ENCODE measurements at regions not wholly inside any gene's neighbourhood (a gene's known extent, or its start where the extent isn't known, plus 50 kb on each side); places are given as distances from the start of the nearest gene placed in this dataset.
A peak's percentile ranks its signal among the peaks of the same experiment; 100 is the strongest.

- peak; percentile 45 for DNase-seq (ENCODE audit: low spot score)
Observed at GRCh38 chr3:124439603-124440002, 290.6 kb upstream of the UMPS start.

- no peak for DNase-seq (ENCODE audit: low spot score)
Observed at GRCh38 chr3:124441766-124442165, 288.5 kb upstream of the UMPS start.

GRCh38 chr3:124442463-124442862 lies 287.8 kb upstream of the UMPS start:
- DNase-seq (ENCODE audit: low spot score) = no peak

- DNase-seq (ENCODE audit: low spot score) = no peak
Observed at GRCh38 chr3:124443446-124443845, 286.8 kb upstream of the UMPS start.

GRCh38 chr3:124444075-124444474 lies 286.2 kb upstream of the UMPS start:
- DNase-seq (ENCODE audit: low spot score) = no peak

GRCh38 chr3:124444896-124445295 lies 285.4 kb upstream of the UMPS start:
- no peak for DNase-seq (ENCODE audit: low spot score)

- no peak for DNase-seq (ENCODE audit: low spot score)
Observed at GRCh38 chr3:124447845-124448244, 282.4 kb upstream of the UMPS start.

- DNase-seq (ENCODE audit: low spot score) = no peak
Observed at GRCh38 chr3:124448954-124449353, 281.3 kb upstream of the UMPS start.

GRCh38 chr3:124450366-124450765 lies 279.9 kb upstream of the UMPS start:
- no peak for DNase-seq (ENCODE audit: low spot score)

- DNase-seq (ENCODE audit: low spot score) = no peak
Observed at GRCh38 chr3:124451630-124452317, 278.5 kb upstream of the UMPS start.

GRCh38 chr3:124453189-124453588 lies 277.1 kb upstream of the UMPS start:
- DNase-seq (ENCODE audit: low spot score) = no peak

GRCh38 chr3:124455891-124456290 lies 274.4 kb upstream of the UMPS start:
- no peak for DNase-seq (ENCODE audit: low spot score)

- DNase-seq (ENCODE audit: low spot score) = no peak
Observed at GRCh38 chr3:124456506-124456905, 273.7 kb upstream of the UMPS start.

- DNase-seq (ENCODE audit: low spot score) = no peak
Observed at GRCh38 chr3:124459678-124460077, 270.6 kb upstream of the UMPS start.

- no peak for DNase-seq (ENCODE audit: low spot score)
Observed at GRCh38 chr3:124461126-124461525, 269.1 kb upstream of the UMPS start.

- no peak for DNase-seq (ENCODE audit: low spot score)
Observed at GRCh38 chr3:124461838-124462632, 268.2 kb upstream of the UMPS start.

GRCh38 chr3:124463234-124463633 lies 267.0 kb upstream of the UMPS start:
- no peak for DNase-seq (ENCODE audit: low spot score)

GRCh38 chr3:124467980-124468902 lies 262.0 kb upstream of the UMPS start:
- peak; percentile 57 for DNase-seq (ENCODE audit: low spot score)

- DNase-seq (ENCODE audit: low spot score) = no peak
Observed at GRCh38 chr3:124469555-124469954, 260.7 kb upstream of the UMPS start.

GRCh38 chr3:124478830-124479229 lies 251.4 kb upstream of the UMPS start:
- DNase-seq (ENCODE audit: low spot score) = no peak

- DNase-seq (ENCODE audit: low spot score) = peak; percentile 61
Observed at GRCh38 chr3:124483915-124484470, 246.3 kb upstream of the UMPS start.

- DNase-seq (ENCODE audit: low spot score) = peak; percentile 69
Observed at GRCh38 chr3:124486324-124486723, 243.9 kb upstream of the UMPS start.

All from umbilical cord (tissue), 1 donor.